H1 (cell line): ENCODE measurements at regions not wholly inside any gene's neighbourhood (a gene's known extent, or its start where the extent isn't known, plus 50 kb on each side); places are given as distances from the start of the nearest gene placed in this dataset.

Experiments
- CTCF ChIA-PET: fragments of 300-600 bp; sonication (Branson Sonifier 250); formaldehyde crosslinking; loops from one replicate; lab custom pipeline; 2021; ENCODE audit not compliant: partially characterized antibody; lab: Charles Lee
- POLR2A ChIA-PET: fragments of 300-600 bp; sonication (Branson Sonifier 250); formaldehyde crosslinking; loops from one replicate; lab custom pipeline; 2021; ENCODE audit warnings: inconsistent platforms; ENCODE audit not compliant: partially characterized antibody; lab: Charles Lee
- DNase-seq, 2 experiments: peaks; one replicate each; pipeline versions ENCODE4 v3.0.0 to v3.0.0-alpha.2; 2010 to 2022; ENCODE audit warnings: low spot score in 2 of 2, low read depth in 1 of 2, mixed read lengths in 1 of 2
- FAIRE-seq: peaks from 2 replicates; lab custom pipeline; 2011; peaks lifted over from hg19 to GRCh38; lab: Jason Lieb, UNC
- H2AFZ ChIP-seq: 2 replicates; pipeline ENCODE4 v1.8.1; 2012; ENCODE audit warnings: low read length, inconsistent platforms
- H2AK5ac ChIP-seq: 2 replicates; pipeline ENCODE4 v1.6.1; 2013; ENCODE audit warnings: low read depth, low read length
- H2BK120ac ChIP-seq: replicated peaks from 2 replicates; pipeline ENCODE3; 2013; ENCODE audit warnings: low read depth, low read length, inconsistent platforms
- H2BK12ac ChIP-seq: 2 replicates; pipeline ENCODE4 v1.6.1; 2013; ENCODE audit warnings: low read depth, low read length
- H2BK15ac ChIP-seq: 2 replicates; pipeline ENCODE4 v1.6.1; 2013; ENCODE audit warnings: low read length
- H2BK20ac ChIP-seq: 2 replicates; pipeline ENCODE4 v1.6.1; 2013; ENCODE audit warnings: low read length
- H2BK5ac ChIP-seq: 2 replicates; pipeline ENCODE4 v1.6.1; 2013; ENCODE audit warnings: low read depth, low read length
- H3K14ac ChIP-seq: 2 replicates; pipeline ENCODE4 v1.6.1; 2013; ENCODE audit warnings: inconsistent platforms; ENCODE audit not compliant: insufficient read length
- H3K18ac ChIP-seq: 2 replicates; pipeline ENCODE4 v1.6.1; 2013; ENCODE audit warnings: low read length; ENCODE audit errors: extremely low read depth
- H3K23ac ChIP-seq: 2 replicates; pipeline ENCODE4 v1.6.1; 2013; ENCODE audit warnings: inconsistent platforms; ENCODE audit not compliant: insufficient read length
- H3K23me2 ChIP-seq: 2 replicates; pipeline ENCODE4 v1.6.1; 2013; ENCODE audit warnings: low read depth, low read length
- H3K27ac ChIP-seq: 2 replicates; pipeline ENCODE4 v1.6.1; 2011; ENCODE audit warnings: low read depth, low read length, inconsistent platforms
- H3K27me3 ChIP-seq, 4 experiments: replicated peaks in 1 of 4; 1 replicate in 1 of 4; 2 replicates in 3 of 4; pipeline versions ENCODE4 v1.6.1 to v1.8.1; 2011 to 2013; ENCODE audit warnings: low read length in 3 of 4, mild to moderate bottlenecking in 3 of 4, inconsistent platforms in 2 of 4, mixed read lengths in 2 of 4, moderate library complexity in 1 of 4; ENCODE audit not compliant: control insufficient read depth in 3 of 4, insufficient read depth in 3 of 4; ENCODE audit errors: extremely low read depth in 1 of 4
- H3K36me3 ChIP-seq, 4 experiments: 2 replicates each; pipeline versions ENCODE4 v1.6.1 to v1.8.1; 2011 to 2013; ENCODE audit warnings: mild to moderate bottlenecking in 4 of 4, low read length in 3 of 4, moderate library complexity in 2 of 4, control low read depth in 1 of 4, inconsistent platforms in 1 of 4; ENCODE audit not compliant: insufficient read depth in 4 of 4, control insufficient read depth in 2 of 4
- H3K4ac ChIP-seq: replicated peaks from 2 replicates; pipeline ENCODE3; 2013; ENCODE audit warnings: low read length, low read depth, mixed read lengths, inconsistent platforms; ENCODE audit not compliant: insufficient read length
- H3K4me1 ChIP-seq, 4 experiments: replicated peaks in 1 of 4; 1 replicate in 1 of 4; 2 replicates in 3 of 4; pipeline versions ENCODE4 v1.6.1 to v1.8.1; 2011 to 2013; ENCODE audit warnings: low read length in 3 of 4, inconsistent platforms in 2 of 4, mixed read lengths in 1 of 4; ENCODE audit not compliant: insufficient read depth in 4 of 4, control insufficient read depth in 3 of 4
- H3K4me2 ChIP-seq, 2 experiments: 2 replicates each; pipeline versions ENCODE4 v1.6.1 to v1.8.1; 2011 to 2013; ENCODE audit warnings: low read depth in 2 of 2, low read length in 2 of 2, control low read depth in 1 of 2, inconsistent platforms in 1 of 2, mild to moderate bottlenecking in 1 of 2; ENCODE audit not compliant: insufficient read depth in 1 of 2
- H3K4me3 ChIP-seq, 4 experiments: fragments of 200-600, 300-600 bp in 1 of 4; sonication (generic), shearing (Covaris generic), sonication (Bioruptor Twin) in 1 of 4; 2 replicates each; pipeline versions ENCODE4 v1.5.1 to v1.8.1; 2011 to 2016; ENCODE audit warnings: low read length in 4 of 4, low read depth in 3 of 4, control low read depth in 2 of 4, inconsistent platforms in 2 of 4, mild to moderate bottlenecking in 2 of 4, mixed read lengths in 1 of 4, moderate library complexity in 1 of 4; ENCODE audit not compliant: insufficient read depth in 2 of 4; ENCODE audit errors: extremely low read depth in 1 of 4
- H3K56ac ChIP-seq: replicated peaks from 2 replicates; pipeline ENCODE3; 2013; ENCODE audit warnings: low read depth, mild to moderate bottlenecking, mixed read lengths, low read length, inconsistent platforms; ENCODE audit not compliant: insufficient read length
- H3K79me1 ChIP-seq: 2 replicates; pipeline ENCODE4 v1.6.1; 2013; ENCODE audit warnings: low read depth, low read length, control low read depth
- H3K79me2 ChIP-seq, 2 experiments: 2 replicates each; pipeline versions ENCODE4 v1.6.1 to v1.8.1; 2012 to 2013; ENCODE audit warnings: low read length in 2 of 2, mild to moderate bottlenecking in 2 of 2, inconsistent platforms in 1 of 2; ENCODE audit not compliant: insufficient read depth in 2 of 2, control insufficient read depth in 1 of 2
- H3K9ac ChIP-seq, 4 experiments: replicated peaks in 1 of 4; 1 replicate in 1 of 4; 2 replicates in 3 of 4; pipeline versions ENCODE4 v1.6.1 to v1.8.1; 2011 to 2013; ENCODE audit warnings: low read depth in 3 of 4, low read length in 3 of 4, control low read depth in 2 of 4, mild to moderate bottlenecking in 2 of 4, moderate library complexity in 2 of 4, inconsistent platforms in 1 of 4; ENCODE audit errors: extremely low read depth in 1 of 4
- H3K9me3 ChIP-seq, 2 experiments: 2 replicates each; pipeline versions ENCODE4 v1.6.1 to v1.8.1; 2012 to 2013; ENCODE audit warnings: mild to moderate bottlenecking in 2 of 2, moderate library complexity in 2 of 2, control low read depth in 1 of 2, inconsistent platforms in 1 of 2, low read depth in 1 of 2, low read length in 1 of 2, mixed read lengths in 1 of 2; ENCODE audit not compliant: insufficient read depth in 2 of 2
- H4K20me1 ChIP-seq, 2 experiments: replicated peaks in 1 of 2; 2 replicates each; pipeline versions ENCODE3 to v1.8.1; 2011 to 2013; ENCODE audit warnings: inconsistent platforms in 2 of 2, low read length in 2 of 2, mild to moderate bottlenecking in 1 of 2; ENCODE audit not compliant: insufficient read depth in 2 of 2, control insufficient read depth in 1 of 2
- H4K5ac ChIP-seq: 2 replicates; pipeline ENCODE4 v1.6.1; 2013; ENCODE audit warnings: low read length, low read depth, mixed read lengths, inconsistent platforms; ENCODE audit not compliant: insufficient read length
- H4K8ac ChIP-seq: 2 replicates; pipeline ENCODE4 v1.8.0; 2013; ENCODE audit warnings: mild to moderate bottlenecking, moderate library complexity, low read length, inconsistent platforms; ENCODE audit not compliant: insufficient read depth; ENCODE audit errors: extremely low read depth
- H4K91ac ChIP-seq: replicated peaks from 2 replicates; pipeline ENCODE3; 2013; ENCODE audit warnings: low read length, mixed read lengths, inconsistent platforms; ENCODE audit not compliant: insufficient read length
- ASH2L ChIP-seq: fragments of 200-600, 300-600 bp; sonication (generic); IDR thresholded peaks from one replicate; pipeline ENCODE4 v1.7.1; 2017; ENCODE audit warnings: low read length
- CHD1 ChIP-seq: IDR thresholded peaks from 2 replicates; pipeline ENCODE4 v1.6.1; 2012; ENCODE audit warnings: low read depth, low read length, improper control_type of control experiment
- HDAC6 ChIP-seq: IDR thresholded peaks from one replicate; pipeline ENCODE4 v1.7.1; 2012; ENCODE audit warnings: low read depth, mild to moderate bottlenecking, inconsistent platforms, low read length, moderate library complexity
- JUN ChIP-seq: IDR thresholded peaks from 2 replicates; pipeline ENCODE4 v1.6.1; 2011; ENCODE audit warnings: low read depth, mild to moderate bottlenecking, improper control_type of control experiment, low read length
- KDM4A ChIP-seq: IDR thresholded peaks from one replicate; pipeline ENCODE4 v1.7.1; 2012; ENCODE audit warnings: low read depth, mild to moderate bottlenecking, moderate library complexity, low read length, inconsistent platforms; ENCODE audit not compliant: severe bottlenecking
- MAFK ChIP-seq: IDR thresholded peaks from 2 replicates; pipeline ENCODE4 v1.6.1; 2012; ENCODE audit warnings: low read depth, mild to moderate bottlenecking, improper control_type of control experiment, low read length
- PHF8 ChIP-seq: fragments of 200-600 bp; sonication (generic); conservative IDR thresholded peaks from 2 replicates; pipeline ENCODE4 v1.7.1; 2012; ENCODE audit warnings: low read depth, mild to moderate bottlenecking, inconsistent platforms, low read length, moderate library complexity
- POU5F1 ChIP-seq: IDR thresholded peaks from 2 replicates; pipeline ENCODE4 v1.6.1; 2011; ENCODE audit warnings: low read depth, mild to moderate bottlenecking, low read length, moderate library complexity
- SIX5 ChIP-seq: IDR thresholded peaks from 2 replicates; pipeline ENCODE4 v1.6.1; 2011; ENCODE audit warnings: mild to moderate bottlenecking, low read depth, low read length
- SRF ChIP-seq: IDR thresholded peaks from 2 replicates; pipeline ENCODE4 v1.6.1; 2011; ENCODE audit warnings: mild to moderate bottlenecking, low read depth, low read length, moderate library complexity
- SUZ12 ChIP-seq: fragments of 200-600 bp; sonication (generic); IDR thresholded peaks from 2 replicates; pipeline ENCODE4 v1.6.1; 2012; ENCODE audit warnings: mild to moderate bottlenecking, inconsistent platforms, low read length, moderate library complexity, mixed read lengths
- TEAD4 ChIP-seq: IDR thresholded peaks from 2 replicates; pipeline ENCODE4 v1.6.1; 2012; ENCODE audit warnings: low read depth, low read length, inconsistent platforms, mixed read lengths
- YY1 ChIP-seq: IDR thresholded peaks from 2 replicates; pipeline ENCODE4 v1.6.1; 2011; ENCODE audit warnings: low read depth, mild to moderate bottlenecking, low read length
- ZNF274 ChIP-seq: IDR thresholded peaks from 2 replicates; pipeline ENCODE4 v1.7.0; 2012; ENCODE audit warnings: low read length, borderline replicate concordance; ENCODE audit errors: extremely low read depth
- WGBS, 2 experiments: shearing (Covaris generic) in 1 of 2; methylation state at CpG; one replicate each; pipeline versions ENCODE4 v1.1.6 to v1.1.7; 2013 to 2015; ENCODE audit warnings: low lambda C conversion rate in 2 of 2, mixed read lengths in 2 of 2, inconsistent platforms in 1 of 2, low coverage in 1 of 2, missing lambda C conversion rate in 1 of 2; ENCODE audit not compliant: insufficient replicate concordance in 2 of 2, insufficient coverage in 1 of 2, insufficient read length in 1 of 2; ENCODE audit errors: extremely low coverage in 1 of 2, missing lambda C conversion rate in 1 of 2; 5-methylcytosine and 5-hydroxymethylcytosine counted together

GRCh38 chr5:5069851-5070250 is 70.3 kb upstream of the ADAMTS16 start:
- Histone ChIP-seq H3K79me2 (no peaks in the 10 kb centered on the region), H4K91ac (no peak overlapping the region)
- 89% methylated on average over 5 of the region's 5 CpGs; no CpG with 5 or more reads in 1 of the 2 experiments for WGBS, 2 experiments
- no peak for TF ChIP-seq ASH2L
- TF ChIP-seq PHF8, result no peak
- no peak for TF ChIP-seq SRF
- no peak for TF ChIP-seq TEAD4
- TF ChIP-seq HDAC6, result no peak
- no peak for TF ChIP-seq SIX5
- TF ChIP-seq KDM4A, result no peak
- no peak for TF ChIP-seq MAFK
- no peak for TF ChIP-seq POU5F1
- TF ChIP-seq YY1, result no peak
- TF ChIP-seq ZNF274, result no peak
- TF ChIP-seq CHD1, result no peak
- TF ChIP-seq JUN, result no peak
- TF ChIP-seq SUZ12, result no peak

More at GRCh38 chr5:5069851-5070250, 70.3 kb upstream of the ADAMTS16 start:
- peak overlapping the region; percentile 9; the same call in 1 of the 2 replicates for H2BK20ac ChIP-seq
- no peak overlapping the region for H2AFZ ChIP-seq
- no peak overlapping the region for H2BK12ac ChIP-seq
- no peak overlapping the region for H3K27ac ChIP-seq
- ChIA-PET POLR2A (no interaction called here), CTCF (interaction anchor here (0.9 kb wide), 1 partner anchor 270 kb away, joined by 3 read pairs; no protein-coding TSS in a partner anchor)
- no peak overlapping the region for H2BK15ac ChIP-seq
- no peak overlapping the region for H2BK120ac ChIP-seq
- no peaks in the 10 kb centered on the region for H3K36me3 ChIP-seq
- H3K23ac ChIP-seq, result no peak overlapping the region
- H2BK5ac ChIP-seq, result no peak overlapping the region
- H4K8ac ChIP-seq, result no peak overlapping the region
- H4K20me1 ChIP-seq, result no peaks in the 10 kb centered on the region
- H3K4ac ChIP-seq, result no peak overlapping the region
- H3K18ac ChIP-seq, result no peak overlapping the region
- no peak overlapping the region for H3K9ac ChIP-seq
- H3K9me3 ChIP-seq, result 0 out of 4 replicates have a peak, but pooled peaks cover 0 to 3% of the 10 kb centered on the region in 2 experiments
- H2AK5ac ChIP-seq, result no peak overlapping the region
- H3K56ac ChIP-seq, result no peak overlapping the region
- no peaks in the 10 kb centered on the region for H3K79me1 ChIP-seq
- no peaks in the 10 kb centered on the region; the same call in 1 of the 2 replicates for H3K23me2 ChIP-seq
- no peak overlapping the region for H3K4me3 ChIP-seq
- no peak overlapping the region for H3K4me2 ChIP-seq
- peaks cover 0 to 4% (median 0%) of the 10 kb centered on the region in 4 experiments; a peak in 1 of 7 replicates for H3K4me1 ChIP-seq
- no peak overlapping the region for H4K5ac ChIP-seq
- FAIRE-seq, result no peak
- H3K27me3 ChIP-seq, result no peaks in the 10 kb centered on the region
- DNase-seq, result no peak
- no peak overlapping the region for H3K14ac ChIP-seq
